ENCODE measurements at regions not wholly inside any gene's neighbourhood (a gene's known extent, or its start where the extent isn't known, plus 50 kb on each side); places are given as distances from the start of the nearest gene placed in this dataset.

DNA sequence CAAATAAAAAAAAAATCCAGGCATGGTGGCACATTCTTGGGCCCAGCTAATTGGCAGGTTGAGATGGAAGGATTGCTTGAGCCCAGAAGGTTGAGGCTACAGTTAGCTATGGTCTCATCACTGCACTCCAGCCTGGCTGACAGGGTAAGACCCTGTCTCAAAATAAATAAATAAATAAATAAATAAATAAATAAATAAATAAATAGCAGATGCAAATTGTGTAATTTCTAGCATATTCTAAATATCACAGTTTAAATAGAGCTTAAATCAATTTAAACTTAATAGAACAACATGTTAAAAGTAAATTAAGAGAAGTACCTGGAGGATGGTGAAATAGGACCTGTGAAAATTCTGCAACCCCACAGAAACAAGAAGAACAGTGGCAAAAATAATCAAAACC is 290.5 kb downstream of the TFEC start:
- Histone ChIP-seq H3K4me3 (no peak overlapping the region), H3K9me3 (no peaks in the 10 kb centered on the region), H3K27ac (replicated peaks in 1 of 4) (no peak overlapping the region), H3K27me3 (peaks cover 0 to 2% (median 0%) of the 10 kb centered on the region in 4 donors), H3K4me1 (no peaks in the 10 kb centered on the region), H3K36me3 (no peaks in the 10 kb centered on the region)
- DNase-seq (ENCODE audit: extremely low spot score) = no peak
- TF ChIP-seq POLR2AphosphoS5 (IDR thresholded peaks at IDR 0.05) (no peak), POLR2A (IDR thresholded peaks at IDR 0.05; ENCODE audit: low read depth) (no peak), EP300 (IDR thresholded peaks at IDR 0.05) (no peak)
- TF ChIP-seq, protein P1, sequence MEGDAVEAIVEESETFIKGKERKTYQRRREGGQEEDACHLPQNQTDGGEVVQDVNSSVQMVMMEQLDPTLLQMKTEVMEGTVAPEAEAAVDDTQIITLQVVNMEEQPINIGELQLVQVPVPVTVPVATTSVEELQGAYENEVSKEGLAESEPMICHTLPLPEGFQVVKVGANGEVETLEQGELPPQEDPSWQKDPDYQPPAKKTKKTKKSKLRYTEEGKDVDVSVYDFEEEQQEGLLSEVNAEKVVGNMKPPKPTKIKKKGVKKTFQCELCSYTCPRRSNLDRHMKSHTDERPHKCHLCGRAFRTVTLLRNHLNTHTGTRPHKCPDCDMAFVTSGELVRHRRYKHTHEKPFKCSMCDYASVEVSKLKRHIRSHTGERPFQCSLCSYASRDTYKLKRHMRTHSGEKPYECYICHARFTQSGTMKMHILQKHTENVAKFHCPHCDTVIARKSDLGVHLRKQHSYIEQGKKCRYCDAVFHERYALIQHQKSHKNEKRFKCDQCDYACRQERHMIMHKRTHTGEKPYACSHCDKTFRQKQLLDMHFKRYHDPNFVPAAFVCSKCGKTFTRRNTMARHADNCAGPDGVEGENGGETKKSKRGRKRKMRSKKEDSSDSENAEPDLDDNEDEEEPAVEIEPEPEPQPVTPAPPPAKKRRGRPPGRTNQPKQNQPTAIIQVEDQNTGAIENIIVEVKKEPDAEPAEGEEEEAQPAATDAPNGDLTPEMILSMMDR (IDR thresholded peaks at IDR 0.05) = no peak
- intact Hi-C loops (cut with DNase I) = no loop called here

DNA sequence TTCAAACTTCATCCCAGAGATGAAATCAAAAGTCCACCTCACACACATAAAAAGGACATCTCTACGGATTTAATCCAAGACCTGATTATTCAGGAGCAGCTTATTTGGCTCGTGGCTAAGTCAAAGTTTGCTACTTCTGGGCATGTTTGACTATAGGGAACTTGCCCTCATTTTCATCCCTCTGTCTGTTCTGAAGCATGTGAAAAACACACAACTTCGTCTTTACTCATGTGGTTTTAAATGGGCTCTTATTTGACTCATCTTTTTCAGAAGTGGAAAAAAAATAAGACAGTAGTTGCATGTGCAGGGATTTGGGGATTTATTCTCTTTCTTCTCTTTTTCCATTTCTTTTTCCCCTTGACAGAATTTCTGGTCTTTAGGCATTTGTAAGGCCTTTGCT is 295.9 kb downstream of the TFEC start:
- Histone ChIP-seq H3K4me3 (no peak overlapping the region), H3K27ac (replicated peaks in 1 of 4) (no peak overlapping the region), H3K27me3 (peaks cover 0 to 3% (median 0%) of the 10 kb centered on the region in 4 donors), H3K36me3 (no peaks in the 10 kb centered on the region), H3K9me3 (no peaks in the 10 kb centered on the region), H3K4me1 (no peaks in the 10 kb centered on the region)
- DNase-seq (ENCODE audit: extremely low spot score) = no peak
- intact Hi-C loops (cut with DNase I) = no loop called here
- WGBS = 92% methylated on average over 3 of the region's 3 CpGs
- TF ChIP-seq POLR2A (IDR thresholded peaks at IDR 0.05; ENCODE audit: low read depth) (no peak), EP300 (IDR thresholded peaks at IDR 0.05) (no peak), POLR2AphosphoS5 (IDR thresholded peaks at IDR 0.05) (no peak)
- TF ChIP-seq, protein P1 (IDR thresholded peaks at IDR 0.05) = no peak

DNA sequence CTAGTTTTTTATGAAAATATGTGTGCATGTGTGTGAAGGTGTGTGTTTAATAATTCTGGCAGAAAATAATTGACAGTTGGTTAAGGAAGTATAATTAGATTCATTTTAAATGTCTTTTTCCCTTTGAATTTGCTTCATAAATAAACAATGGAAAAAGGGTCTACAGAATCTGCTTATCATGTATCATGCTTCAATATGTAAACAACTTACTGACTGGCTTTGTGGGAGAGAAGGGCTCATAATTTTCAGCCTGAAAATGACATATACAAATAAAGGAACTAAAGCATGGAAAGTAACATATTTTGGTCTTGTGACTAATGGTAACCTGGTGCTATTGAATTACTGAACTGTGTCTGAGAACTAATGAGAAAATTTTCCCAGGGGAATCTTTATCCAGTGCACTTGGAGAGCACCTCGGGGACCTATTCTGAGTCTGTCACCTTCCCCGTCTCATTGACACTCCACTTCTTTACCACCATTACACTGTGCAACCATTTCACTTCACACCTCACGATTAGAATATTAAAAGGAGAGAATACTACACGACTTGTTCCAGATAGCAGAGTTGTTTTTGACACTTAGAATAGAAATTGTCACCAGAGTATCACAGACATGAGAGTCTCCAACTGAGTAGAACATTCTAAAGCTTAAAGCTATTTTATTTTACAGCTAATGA is 298.6 kb downstream of the TFEC start:
- Histone ChIP-seq H3K36me3 (no peaks in the 10 kb centered on the region), H3K27ac (replicated peaks in 1 of 4) (no peak overlapping the region), H3K4me3 (no peak overlapping the region), H3K27me3 (peaks cover 0 to 3% (median 0%) of the 10 kb centered on the region in 4 donors), H3K4me1 (no peaks in the 10 kb centered on the region), H3K9me3 (no peaks in the 10 kb centered on the region)
- no peak for DNase-seq (ENCODE audit: extremely low spot score)
- intact Hi-C loops (cut with DNase I) = no loop called here
- 67% methylated on average over 4 of the region's 4 CpGs for WGBS
- TF ChIP-seq POLR2AphosphoS5 (IDR thresholded peaks at IDR 0.05) (no peak), EP300 (IDR thresholded peaks at IDR 0.05) (no peak), POLR2A (IDR thresholded peaks at IDR 0.05; ENCODE audit: low read depth) (no peak)
- TF ChIP-seq, protein P1 (IDR thresholded peaks at IDR 0.05) = no peak

GRCh38 chr7:115728518-115728917 is 302.0 kb downstream of the TFEC start:
- H3K9me3 ChIP-seq = no peaks in the 10 kb centered on the region
- H3K4me1 ChIP-seq = no peaks in the 10 kb centered on the region
- intact Hi-C loops (cut with DNase I) = no loop called here
- WGBS = 66% methylated on average over 2 of the region's 2 CpGs
- no peaks in the 10 kb centered on the region for H3K27me3 ChIP-seq
- no peak for TF ChIP-seq EP300 (IDR thresholded peaks at IDR 0.05)
- TF ChIP-seq, protein P1 (IDR thresholded peaks at IDR 0.05) = no peak
- no peak overlapping the region for H3K4me3 ChIP-seq
- H3K27ac ChIP-seq (replicated peaks in 1 of 4) = no peak overlapping the region
- H3K36me3 ChIP-seq = no peaks in the 10 kb centered on the region
- DNase-seq (ENCODE audit: extremely low spot score) = no peak
